Brain microvascular endothelial cell (primary cell): ENCODE measurements at regions not wholly inside any gene's neighbourhood (a gene's known extent, or its start where the extent isn't known, plus 50 kb on each side); places are given as distances from the start of the nearest gene placed in this dataset.
A peak's percentile ranks its signal among the peaks of the same experiment; 100 is the strongest.

Experiments
- DNase-seq: peaks from one replicate; pipeline ENCODE4 v3.0.0-alpha.2; 2020
- H3K27ac ChIP-seq: fragments of 250-450 bp; sonication (Bioruptor Pico); 2 replicates; pipeline ENCODE4 v1.5.1; 2020; ENCODE audit warnings: mild to moderate bottlenecking, moderate library complexity
- H3K27me3 ChIP-seq: fragments of 250-450 bp; sonication (Bioruptor Pico); replicated peaks from 2 replicates; pipeline ENCODE4 v1.5.1; 2020; ENCODE audit warnings: mild to moderate bottlenecking
- H3K36me3 ChIP-seq: fragments of 250-450 bp; sonication (Bioruptor Pico); replicated peaks from 2 replicates; pipeline ENCODE4 v1.5.1; 2020; ENCODE audit warnings: mild to moderate bottlenecking
- H3K4me3 ChIP-seq: 2 replicates; pipeline ENCODE4 v1.5.1; 2011; ENCODE audit warnings: low read depth, mild to moderate bottlenecking, control low read depth, low read length, moderate library complexity
- CTCF ChIP-seq: IDR thresholded peaks from 2 replicates; pipeline ENCODE4 v1.5.1; 2011; ENCODE audit warnings: low read depth, mild to moderate bottlenecking, moderate library complexity, low read length, control low read depth, inconsistent platforms; ENCODE audit errors: missing control alignments
- in situ Hi-C: cut with HindIII; loops from 2 replicates; pipeline ENCODE4 v1.10.0; 2017; ENCODE audit warnings: low sequenced_read_pairs, low pct_ligation_motif_present

DNA sequence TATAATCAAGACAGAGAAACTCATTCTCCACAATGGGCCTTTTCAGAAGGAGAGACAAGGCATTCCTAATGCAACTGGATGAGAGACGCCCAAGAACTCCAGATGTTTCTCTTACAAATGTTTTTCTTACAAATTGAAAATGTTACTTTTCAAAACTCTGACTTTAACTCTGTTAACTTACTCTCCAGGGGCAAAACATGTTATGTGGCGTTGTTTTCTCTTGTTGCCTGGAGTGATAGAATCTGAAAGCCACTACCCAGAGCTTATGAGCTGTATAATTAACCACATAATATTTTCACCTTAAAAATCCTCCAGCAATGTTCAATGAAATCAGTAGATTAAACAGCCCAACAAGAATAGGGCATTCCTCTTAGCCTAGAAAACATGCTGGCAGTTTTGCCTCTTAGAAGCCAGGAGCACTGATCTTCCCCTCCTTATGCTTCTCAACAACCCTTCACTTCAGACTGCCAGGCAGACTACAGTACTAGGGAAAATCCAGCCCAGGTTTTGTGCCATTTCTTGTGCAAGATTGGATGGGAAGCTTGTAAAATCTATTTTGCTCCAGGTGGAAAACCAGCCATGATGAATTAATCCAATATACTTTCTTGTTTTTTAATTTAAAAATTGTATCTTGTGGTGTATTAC lies 186.7 kb upstream of the GADL1 start:
- H3K27ac ChIP-seq: no peak overlapping the region
- H3K27me3 ChIP-seq: no peaks in the 10 kb centered on the region
- in situ Hi-C loops: no loop called here
- TF ChIP-seq CTCF: no peak
- no peaks in the 10 kb centered on the region for H3K36me3 ChIP-seq
- no peak for DNase-seq
- no peak overlapping the region for H3K4me3 ChIP-seq

DNA sequence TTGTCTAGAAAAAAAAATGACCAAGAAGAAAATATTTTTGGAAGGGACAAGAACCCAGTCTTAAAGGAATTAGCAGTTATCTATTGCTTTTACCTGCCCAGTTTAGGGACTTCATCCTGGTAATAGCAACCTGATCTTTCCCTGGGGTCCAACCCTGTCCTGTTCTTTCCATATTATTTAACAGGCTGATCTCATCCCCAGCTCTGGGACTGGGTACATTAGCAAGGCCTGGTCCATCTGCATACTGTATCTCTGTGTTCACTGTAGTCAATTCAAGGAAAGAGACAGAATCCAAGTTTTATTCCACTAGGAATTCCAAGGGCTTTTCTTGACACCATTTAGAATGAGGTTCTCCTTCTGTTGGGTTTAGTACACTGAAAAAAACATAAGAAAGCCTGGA lies 191.7 kb upstream of the GADL1 start:
- no peak for DNase-seq
- H3K36me3 ChIP-seq: no peaks in the 10 kb centered on the region
- no peak overlapping the region for H3K4me3 ChIP-seq
- no peak for TF ChIP-seq CTCF
- H3K27ac ChIP-seq: no peak overlapping the region
- in situ Hi-C loops: no loop called here
- H3K27me3 ChIP-seq: no peaks in the 10 kb centered on the region

DNA sequence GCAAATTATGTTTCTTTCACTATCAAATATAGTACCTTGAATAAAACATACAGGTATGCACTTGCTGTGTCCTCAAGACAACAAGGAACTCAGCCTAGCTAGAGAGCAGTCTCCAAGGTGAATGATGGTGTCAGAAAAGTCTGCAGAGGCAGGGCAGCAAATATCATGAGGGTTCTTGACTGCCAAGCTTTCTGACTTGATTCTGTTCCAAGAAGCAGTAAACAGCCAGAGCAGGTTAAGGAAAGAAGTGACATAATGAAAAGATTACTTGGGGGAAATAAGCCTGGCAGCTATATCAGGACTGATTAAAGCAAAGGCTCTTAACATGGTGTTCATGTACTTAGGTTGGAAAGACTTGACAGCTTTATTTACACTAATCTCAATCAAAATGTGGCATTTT lies 192.2 kb upstream of the GADL1 start:
- Histone ChIP-seq H3K4me3 (no peak overlapping the region), H3K27me3 (no peaks in the 10 kb centered on the region), H3K36me3 (no peaks in the 10 kb centered on the region), H3K27ac (no peak overlapping the region)
- in situ Hi-C loops: no loop called here
- no peak for DNase-seq
- no peak for TF ChIP-seq CTCF

DNA sequence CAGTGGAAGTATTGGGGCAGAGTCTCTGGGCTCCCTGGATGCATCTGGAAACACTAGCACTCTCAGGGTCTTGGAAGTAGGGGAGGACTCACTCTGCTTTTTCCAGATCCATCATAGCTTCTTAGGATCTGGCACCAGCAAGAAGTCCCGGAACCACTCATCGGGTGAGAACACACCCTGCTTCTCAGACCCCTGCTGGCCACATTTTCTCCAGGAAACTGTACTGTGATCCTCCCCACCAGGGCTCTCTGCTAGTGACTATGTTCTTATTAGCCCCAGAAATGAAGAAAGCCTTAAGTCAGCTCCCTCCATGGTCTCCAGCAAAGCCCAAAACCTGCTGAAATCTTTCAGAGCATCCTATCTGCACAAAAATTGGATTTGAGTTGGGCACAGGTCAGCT lies 197.3 kb upstream of the GADL1 start:
- no peak overlapping the region for H3K27ac ChIP-seq
- no peak overlapping the region for H3K4me3 ChIP-seq
- in situ Hi-C loops: no loop called here
- no peak for DNase-seq
- TF ChIP-seq CTCF: no peak
- no peaks in the 10 kb centered on the region for H3K36me3 ChIP-seq
- H3K27me3 ChIP-seq: no peaks in the 10 kb centered on the region

- Histone ChIP-seq H3K4me3 (no peak overlapping the region), H3K27me3 (no peaks in the 10 kb centered on the region), H3K36me3 (no peaks in the 10 kb centered on the region), H3K27ac (no peak overlapping the region)
- DNase-seq: peak; percentile 45
- in situ Hi-C loops: no loop called here
- TF ChIP-seq CTCF: no peak
Measured at GRCh38 chr3:31092748-31093589, 198.5 kb upstream of the GADL1 start.

- Histone ChIP-seq H3K27me3 (no peaks in the 10 kb centered on the region), H3K27ac (no peak overlapping the region), H3K4me3 (no peak overlapping the region), H3K36me3 (no peaks in the 10 kb centered on the region)
- in situ Hi-C loops: no loop called here
- DNase-seq: no peak
- no peak for TF ChIP-seq CTCF
Measured at GRCh38 chr3:31093606-31094005, 199.1 kb upstream of the GADL1 start.
